ENCODE measurements at regions not wholly inside any gene's neighbourhood (a gene's known extent, or its start where the extent isn't known, plus 50 kb on each side); places are given as distances from the start of the nearest gene placed in this dataset.

GRCh38 chr13:106961651-106962050 lies 393.7 kb upstream of the ARGLU1 start:
- TF ChIP-seq ZNF398 (tag by site-specific recombination; IDR thresholded peaks at IDR 0.05) (no peak), ZNF132 (tag by site-specific recombination; IDR thresholded peaks at IDR 0.05; ENCODE audit: borderline replicate concordance) (no peak), ZNF148 (tag by site-specific recombination; IDR thresholded peaks at IDR 0.05; ENCODE audit: borderline replicate concordance) (no peak), HIC1 (tag by site-specific recombination; IDR thresholded peaks at IDR 0.05) (no peak)
- no peak overlapping the region for H3K27ac ChIP-seq (ENCODE audit: extremely low read depth, low read depth, low read length)
- H3K4me1 ChIP-seq (ENCODE audit: control insufficient read depth, insufficient read depth, low read length): no peaks in the 10 kb centered on the region
- no peaks in the 10 kb centered on the region for H3K36me3 ChIP-seq (ENCODE audit: control insufficient read depth in 2 of 2, insufficient read depth in 1 of 2, low read length in 2 of 2)
- H3K4me3 ChIP-seq (ENCODE audit: low read depth, low read length): no peak overlapping the region
- ChIA-PET CTCF (no interaction called here), POLR2A (no interaction called here)
- H3K9me3 ChIP-seq (ENCODE audit: control insufficient read depth, insufficient read depth, low read depth, low read length): no peaks in the 10 kb centered on the region

- Histone ChIP-seq H3K4me3 (ENCODE audit: low read depth, low read length) (no peak overlapping the region), H3K9me3 (ENCODE audit: control insufficient read depth, insufficient read depth, low read depth, low read length) (no peaks in the 10 kb centered on the region), H3K4me1 (ENCODE audit: control insufficient read depth, insufficient read depth, low read length) (no peaks in the 10 kb centered on the region), H3K36me3 (ENCODE audit: control insufficient read depth in 2 of 2, insufficient read depth in 1 of 2, low read length in 2 of 2) (no peaks in the 10 kb centered on the region), H3K27ac (ENCODE audit: extremely low read depth, low read depth, low read length) (no peak overlapping the region)
- TF ChIP-seq ZNF184 (tag by site-specific recombination; IDR thresholded peaks at IDR 0.05) (no peak), ZNF248 (tag by site-specific recombination; IDR thresholded peaks at IDR 0.05) (no peak), YY1 (tag by site-specific recombination; IDR thresholded peaks at IDR 0.05) (no peak), KLF7 (tag by site-specific recombination; IDR thresholded peaks at IDR 0.05; ENCODE audit: borderline replicate concordance) (no peak), MYNN (tag by site-specific recombination; IDR thresholded peaks at IDR 0.05; ENCODE audit: borderline replicate concordance) (no peak), OSR2 (tag by site-specific recombination; IDR thresholded peaks at IDR 0.05) (no peak), ZBTB48 (tag by site-specific recombination; IDR thresholded peaks at IDR 0.05) (no peak), ZNF114 (tag by site-specific recombination; IDR thresholded peaks at IDR 0.05) (no peak), ZBTB11 (tag by site-specific recombination; conservative IDR thresholded peaks at IDR 0.05; ENCODE audit: low read depth) (no peak)
- ChIA-PET CTCF (no interaction called here), POLR2A (no interaction called here)
These were observed 393.3 kb upstream of the ARGLU1 start for GRCh38 chr13:106961216-106961615.
